Mammary epithelial cell (primary cell): ENCODE measurements at regions not wholly inside any gene's neighbourhood (a gene's known extent, or its start where the extent isn't known, plus 50 kb on each side); places are given as distances from the start of the nearest gene placed in this dataset.

Experiments
- CTCF ChIP-seq, 2 donors: IDR thresholded peaks in 1 of 2; conservative IDR thresholded peaks in 1 of 2; 2 replicates each; pipeline ENCODE4 v1.5.1; 2011 to 2012; ENCODE audit warnings: inconsistent platforms in 2 of 2, low read length in 2 of 2, mild to moderate bottlenecking in 2 of 2, control low read depth in 1 of 2, low read depth in 1 of 2; ENCODE audit not compliant: insufficient read depth in 1 of 2; ENCODE audit errors: extremely low read depth in 1 of 2
- EZH2 ChIP-seq: IDR thresholded peaks from 2 replicates; pipeline ENCODE4 v1.6.1; 2012; ENCODE audit warnings: low read length, inconsistent platforms, borderline replicate concordance

- TF ChIP-seq CTCF (conservative IDR thresholded peaks at IDR 0.05 in 1 of 2, IDR thresholded peaks at IDR 0.05 in 1 of 2; ENCODE audit: extremely low read depth in 1 of 2, insufficient read depth in 1 of 2, low read depth in 1 of 2, low read length in 2 of 2) (no peak), EZH2 (no peak)
These were observed 110.8 kb downstream of the ZIC5 start for GRCh38 chr13:99860745-99861144.
